ENCODE measurements at regions not wholly inside any gene's neighbourhood (a gene's known extent, or its start where the extent isn't known, plus 50 kb on each side); places are given as distances from the start of the nearest gene placed in this dataset.

- TF ChIP-seq CTCF (IDR thresholded peaks at IDR 0.05) (no peak), POLR2A (IDR thresholded peaks at IDR 0.05) (no peak)
Measured at GRCh38 chr16:65449526-65449925, 327.7 kb upstream of the CDH11 start.
